MG63 (cell line): ENCODE measurements at regions not wholly inside any gene's neighbourhood (a gene's known extent, or its start where the extent isn't known, plus 50 kb on each side); places are given as distances from the start of the nearest gene placed in this dataset.
"Not testable (repeated sequence)": the region's sequence is repeated elsewhere in the genome, so short reads cannot be mapped to it uniquely, and the experiment has no call there.

Experiments used
- DNase-seq: peaks from one replicate; pipeline ENCODE4 v3.0.0-alpha.2; 2020
- H3K27me3 ChIP-seq: fragments of 250-450 bp; sonication (Bioruptor Pico); 2 replicates; pipeline ENCODE4 v1.5.1; 2020; ENCODE audit warnings: mild to moderate bottlenecking, moderate library complexity
- H3K36me3 ChIP-seq: fragments of 250-450 bp; sonication (Bioruptor Pico); 2 replicates; pipeline ENCODE4 v1.5.1; 2020; ENCODE audit warnings: mild to moderate bottlenecking, moderate library complexity
- H3K4me3 ChIP-seq: fragments of 250-450 bp; sonication (Bioruptor Pico); 2 replicates; pipeline ENCODE4 v1.5.1; 2020; ENCODE audit warnings: mild to moderate bottlenecking, moderate library complexity
- H3K9me3 ChIP-seq: fragments of 250-450 bp; sonication (Bioruptor Pico); 2 replicates; pipeline ENCODE4 v1.5.1; 2020; ENCODE audit warnings: mild to moderate bottlenecking, moderate library complexity

DNA sequence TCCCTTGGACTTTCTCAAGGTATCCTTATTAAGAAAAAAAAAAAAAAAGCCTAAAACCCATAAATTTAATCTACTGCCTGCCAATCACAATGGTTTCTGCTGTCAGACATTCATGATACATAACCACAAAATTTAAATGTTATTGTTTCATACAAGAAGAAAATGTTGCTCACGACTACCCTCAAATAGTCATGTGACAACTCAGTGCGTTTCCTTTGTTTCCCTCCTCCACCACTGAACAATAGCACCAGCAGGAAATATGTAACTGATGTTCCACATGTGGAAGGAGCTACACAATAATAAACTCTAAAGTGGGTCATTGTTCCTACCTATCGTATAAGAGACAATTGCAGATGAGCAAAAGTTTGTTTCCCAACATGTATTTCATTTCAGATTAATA lies 244.1 kb upstream of the EDNRA start:
- DNase-seq = no peak
- Histone ChIP-seq H3K4me3 (no peak overlapping the region), H3K36me3 (no peaks in the 10 kb centered on the region), H3K9me3 (no peaks in the 10 kb centered on the region), H3K27me3 (no peaks in the 10 kb centered on the region)

GRCh38 chr4:147244786-147245185 lies 236.1 kb upstream of the EDNRA start:
- DNase-seq = no peak
- Histone ChIP-seq H3K4me3 (no peak overlapping the region), H3K36me3 (no peaks in the 10 kb centered on the region), H3K9me3 (no peaks in the 10 kb centered on the region), H3K27me3 (no peaks in the 10 kb centered on the region)

DNA sequence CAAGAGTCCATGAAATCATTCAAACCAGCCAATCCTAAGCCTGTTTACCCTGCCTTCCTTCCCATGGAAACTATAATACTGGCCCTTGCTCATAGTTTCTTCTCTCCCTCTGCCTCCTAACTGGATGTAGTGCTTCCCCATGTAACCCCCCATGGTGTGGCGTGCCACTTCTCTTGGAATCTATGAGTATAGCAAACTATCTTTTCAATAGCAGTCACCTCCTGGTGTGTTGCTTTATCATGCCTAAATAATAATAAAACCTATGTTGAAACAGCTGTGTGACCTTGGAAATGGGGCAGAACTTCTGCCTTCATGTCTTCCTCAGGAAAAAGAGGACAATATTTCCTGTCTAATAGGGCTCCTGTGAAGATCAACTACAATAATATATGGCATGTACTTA lies 234.8 kb upstream of the EDNRA start:
- no peaks in the 10 kb centered on the region for H3K36me3 ChIP-seq
- H3K4me3 ChIP-seq = no peak overlapping the region
- no peak for DNase-seq
- H3K9me3 ChIP-seq = no peaks in the 10 kb centered on the region
- H3K27me3 ChIP-seq = no peaks in the 10 kb centered on the region

DNA sequence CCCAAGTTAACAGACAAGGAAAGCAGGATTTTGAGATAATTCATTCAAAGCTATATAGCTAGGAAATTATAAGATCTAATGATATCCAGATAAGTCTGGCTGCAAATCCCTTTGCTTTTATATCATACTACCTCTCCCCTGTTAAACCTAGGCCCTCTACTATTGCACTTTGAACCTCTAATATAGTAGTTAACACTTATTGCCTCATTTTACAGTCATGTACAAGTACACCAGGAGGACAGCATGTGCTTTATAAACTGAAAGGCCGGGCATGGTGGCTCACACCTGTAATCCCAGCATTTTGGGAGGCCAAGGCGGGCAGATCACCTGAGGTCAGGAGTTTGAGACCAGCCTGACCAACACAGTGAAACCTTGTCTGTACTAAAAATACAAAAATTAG lies 234.4 kb upstream of the EDNRA start:
- not testable (repeated sequence) for H3K27me3 ChIP-seq, H3K36me3 ChIP-seq, DNase-seq, H3K4me3 ChIP-seq, H3K9me3 ChIP-seq

- DNase-seq = no peak
- Histone ChIP-seq H3K4me3 (no peak overlapping the region), H3K27me3 (no peaks in the 10 kb centered on the region)
Measured at GRCh38 chr4:147247579-147247978, 233.3 kb upstream of the EDNRA start.

DNA sequence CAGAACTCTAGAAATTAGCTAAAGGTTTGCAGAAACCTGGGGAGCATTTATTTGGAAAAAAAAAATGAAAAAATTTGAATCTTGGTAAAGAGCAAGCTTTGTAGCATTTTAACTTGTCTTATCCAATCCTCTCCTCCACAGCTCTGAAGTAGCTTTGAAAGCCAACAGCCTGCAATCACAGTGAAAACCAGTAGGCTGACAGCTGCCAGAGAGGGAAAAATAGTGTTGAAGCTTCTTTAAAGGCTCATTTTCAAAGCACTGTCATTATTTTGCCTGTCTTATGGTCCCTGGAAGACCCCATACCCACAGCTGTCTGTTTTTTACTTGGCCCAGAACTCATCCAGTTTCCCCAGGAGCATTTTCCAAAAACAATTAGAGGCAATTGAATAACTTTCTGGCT lies 230.8 kb upstream of the EDNRA start:
- DNase-seq = no peak
- H3K27me3 ChIP-seq = no peaks in the 10 kb centered on the region
- H3K36me3 ChIP-seq = no peaks in the 10 kb centered on the region
- H3K9me3 ChIP-seq = no peaks in the 10 kb centered on the region
- H3K4me3 ChIP-seq = no peak overlapping the region

More at GRCh38 chr4:147247579-147247978, 233.3 kb upstream of the EDNRA start:
- Histone ChIP-seq H3K36me3 (no peaks in the 10 kb centered on the region), H3K9me3 (no peaks in the 10 kb centered on the region)

GRCh38 chr4:147255268-147255667 lies 225.6 kb upstream of the EDNRA start:
- H3K9me3 ChIP-seq, H3K36me3 ChIP-seq, H3K27me3 ChIP-seq, H3K4me3 ChIP-seq, DNase-seq: not testable (repeated sequence)

GRCh38 chr4:147259271-147259670 lies 221.6 kb upstream of the EDNRA start:
- not testable (repeated sequence) for H3K36me3 ChIP-seq, H3K27me3 ChIP-seq, H3K9me3 ChIP-seq, H3K4me3 ChIP-seq, DNase-seq

DNA sequence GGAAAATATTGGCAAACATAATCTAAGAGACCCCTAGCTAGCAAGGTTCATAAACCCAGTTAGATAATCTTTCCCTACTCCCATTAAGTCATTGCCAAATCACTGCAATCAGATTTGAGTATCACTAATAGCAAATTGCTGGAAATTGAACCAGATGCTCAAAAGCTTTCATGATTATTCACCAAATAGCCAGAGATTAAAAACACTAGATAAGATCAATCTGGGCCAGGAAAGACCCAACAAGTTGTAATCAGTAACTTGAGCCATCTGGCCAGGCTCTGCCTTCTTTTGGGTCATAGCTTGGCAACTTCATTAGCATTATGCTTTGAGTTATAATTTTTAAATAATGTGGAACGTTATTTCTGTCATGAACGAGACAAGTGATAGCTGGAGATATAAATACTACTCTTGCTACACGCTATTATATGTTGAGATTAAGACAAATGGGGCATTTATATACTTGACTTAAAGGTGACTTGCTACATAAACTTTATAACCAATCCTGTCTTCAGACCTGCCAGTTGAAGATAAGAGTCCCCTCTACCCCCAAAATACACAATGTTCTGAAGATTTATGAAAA lies 196.6 kb upstream of the EDNRA start:
- Histone ChIP-seq H3K27me3 (no peaks in the 10 kb centered on the region), H3K9me3 (no peaks in the 10 kb centered on the region), H3K4me3 (no peak overlapping the region), H3K36me3 (no peaks in the 10 kb centered on the region)
- DNase-seq = no peak

- DNase-seq = no peak
- Histone ChIP-seq H3K9me3 (no peaks in the 10 kb centered on the region), H3K27me3 (no peaks in the 10 kb centered on the region), H3K36me3 (no peaks in the 10 kb centered on the region), H3K4me3 (no peak overlapping the region)
Measured at GRCh38 chr4:147284935-147285334, 196.0 kb upstream of the EDNRA start.

DNA sequence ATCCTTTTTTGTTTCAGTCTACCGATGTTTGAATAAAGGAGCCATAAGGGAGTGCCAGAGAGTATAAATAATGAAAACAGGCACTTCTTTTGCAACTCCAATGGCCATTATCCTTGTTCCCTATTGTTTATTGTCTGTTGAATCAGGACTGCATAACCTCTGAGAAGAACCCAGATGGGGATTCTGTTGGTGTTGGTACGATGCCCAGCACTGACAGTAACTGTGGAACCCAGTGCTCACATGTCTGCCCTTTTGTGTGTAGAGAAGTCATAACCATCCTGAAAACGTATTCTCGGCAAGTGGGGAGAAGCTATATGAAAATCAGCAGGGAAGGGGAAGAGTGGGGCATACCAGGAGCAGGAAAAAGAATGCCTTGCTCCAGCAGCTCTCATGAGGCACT lies 195.1 kb upstream of the EDNRA start:
- Histone ChIP-seq H3K4me3 (no peak overlapping the region), H3K9me3 (no peaks in the 10 kb centered on the region), H3K36me3 (no peaks in the 10 kb centered on the region), H3K27me3 (no peaks in the 10 kb centered on the region)
- no peak for DNase-seq

- Histone ChIP-seq H3K36me3 (no peaks in the 10 kb centered on the region), H3K9me3 (no peaks in the 10 kb centered on the region), H3K27me3 (no peaks in the 10 kb centered on the region), H3K4me3 (no peak overlapping the region)
- DNase-seq = no peak
Measured at GRCh38 chr4:147286846-147287587, 193.9 kb upstream of the EDNRA start.

DNA sequence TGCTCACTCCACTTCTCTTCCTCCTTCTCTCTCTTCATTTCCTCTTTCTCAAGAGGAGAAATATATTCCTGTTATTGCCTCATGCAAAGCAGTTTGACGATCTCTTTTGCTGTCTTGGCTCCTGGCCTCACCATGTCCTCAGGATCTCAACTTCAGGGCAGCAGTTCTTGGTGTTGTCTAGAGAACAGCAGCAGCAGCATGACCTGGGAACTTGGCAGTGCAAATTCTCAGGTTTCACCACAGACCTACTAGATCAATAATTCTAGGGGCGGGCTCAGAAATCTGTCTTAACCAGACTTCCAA lies 193.4 kb upstream of the EDNRA start:
- no peak for DNase-seq
- Histone ChIP-seq H3K9me3 (no peaks in the 10 kb centered on the region), H3K4me3 (no peak overlapping the region), H3K36me3 (no peaks in the 10 kb centered on the region), H3K27me3 (no peaks in the 10 kb centered on the region)

GRCh38 chr4:147288512-147288911 lies 192.4 kb upstream of the EDNRA start:
- Histone ChIP-seq H3K4me3 (no peak overlapping the region), H3K9me3 (no peaks in the 10 kb centered on the region)
- DNase-seq = no peak

DNA sequence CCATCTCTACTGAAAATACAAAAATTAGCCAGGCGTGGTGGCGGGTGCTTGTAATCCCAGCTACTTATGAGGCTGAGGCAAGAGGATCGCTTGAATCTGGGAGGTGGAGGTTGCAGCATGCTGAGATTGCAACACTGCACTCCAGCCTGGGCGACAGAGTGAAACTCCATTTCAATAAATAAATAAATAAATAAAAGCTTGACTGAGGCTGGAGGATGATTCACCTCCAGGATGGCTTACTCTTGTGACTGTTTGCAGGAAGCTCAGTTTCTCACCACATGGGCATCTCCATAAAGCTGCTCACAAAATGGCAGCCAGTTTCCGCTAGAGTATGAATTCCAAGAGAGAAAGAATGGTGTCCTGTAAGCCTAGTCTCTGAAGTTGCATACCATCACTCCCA lies 191.7 kb upstream of the EDNRA start:
- DNase-seq = no peak
- no peaks in the 10 kb centered on the region for H3K9me3 ChIP-seq
- H3K4me3 ChIP-seq = no peak overlapping the region
- no peaks in the 10 kb centered on the region for H3K36me3 ChIP-seq
- no peaks in the 10 kb centered on the region for H3K27me3 ChIP-seq

More at GRCh38 chr4:147288512-147288911, 192.4 kb upstream of the EDNRA start:
- Histone ChIP-seq H3K36me3 (no peaks in the 10 kb centered on the region), H3K27me3 (no peaks in the 10 kb centered on the region)

- DNase-seq, H3K36me3 ChIP-seq, H3K27me3 ChIP-seq: not testable (repeated sequence)
Measured at GRCh38 chr4:147292604-147293313, 188.1 kb upstream of the EDNRA start.

DNA sequence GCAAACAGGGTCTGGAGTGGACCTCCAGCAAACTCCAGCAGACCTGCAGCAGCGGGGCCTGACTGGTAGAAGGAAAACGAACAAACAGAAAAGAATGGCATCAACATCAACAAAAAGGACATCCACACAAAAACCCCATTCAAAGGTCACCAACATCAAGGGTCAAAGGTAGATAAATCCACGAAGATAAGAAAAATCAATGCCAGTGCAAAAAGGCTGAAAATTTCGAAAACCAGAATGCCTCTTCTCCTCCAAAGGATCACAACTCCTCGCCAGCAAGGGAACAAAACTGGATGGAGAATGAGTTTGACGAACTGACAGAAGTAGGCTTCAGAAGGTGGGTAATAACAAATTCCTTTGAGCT lies 187.6 kb upstream of the EDNRA start:
- not testable (repeated sequence) for H3K36me3 ChIP-seq, H3K9me3 ChIP-seq, H3K27me3 ChIP-seq, DNase-seq, H3K4me3 ChIP-seq

More at GRCh38 chr4:147292604-147293313, 188.1 kb upstream of the EDNRA start:
- H3K4me3 ChIP-seq, H3K9me3 ChIP-seq: not testable (repeated sequence)

DNA sequence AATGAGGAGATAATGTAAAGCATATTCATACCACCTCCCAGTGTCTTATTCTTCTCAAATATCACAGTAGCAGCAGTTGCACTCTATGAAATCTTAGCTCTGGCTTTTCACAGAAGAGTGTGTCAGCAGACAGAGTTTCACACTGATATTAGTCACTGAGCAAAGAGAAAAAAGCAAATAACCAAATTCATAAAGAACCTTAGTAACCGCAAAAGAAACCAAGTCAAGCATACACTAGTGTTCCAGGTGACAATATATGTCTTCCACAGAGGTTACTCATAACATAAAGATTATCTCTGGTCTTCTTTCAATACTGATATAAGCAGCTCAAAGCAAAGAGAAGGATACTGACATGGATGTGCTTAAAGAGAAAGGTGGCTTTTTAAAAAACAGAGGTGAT lies 181.7 kb upstream of the EDNRA start:
- no peaks in the 10 kb centered on the region for H3K27me3 ChIP-seq
- DNase-seq = no peak
- no peaks in the 10 kb centered on the region for H3K9me3 ChIP-seq
- no peaks in the 10 kb centered on the region for H3K36me3 ChIP-seq
- H3K4me3 ChIP-seq = no peak overlapping the region
